Muscle layer of duodenum (tissue), 2 donors: ENCODE measurements at regions not wholly inside any gene's neighbourhood (a gene's known extent, or its start where the extent isn't known, plus 50 kb on each side); places are given as distances from the start of the nearest gene placed in this dataset.

Experiments
- H3K27ac ChIP-seq: one replicate; pipeline ENCODE4 v1.7.0; 2013; ENCODE audit warnings: mild to moderate bottlenecking, low read length
- H3K27me3 ChIP-seq: one replicate; pipeline ENCODE4 v1.7.0; 2013; ENCODE audit warnings: low read depth, mild to moderate bottlenecking, control low read depth, low read length
- H3K36me3 ChIP-seq, 2 donors: one replicate each; pipeline ENCODE4 v1.7.0; 2013; ENCODE audit warnings: low read length in 2 of 2, control low read depth in 1 of 2, mild to moderate bottlenecking in 1 of 2; ENCODE audit not compliant: insufficient read depth in 2 of 2, control insufficient read depth in 1 of 2
- H3K4me1 ChIP-seq, 2 donors: one replicate each; pipeline ENCODE4 v1.7.0; 2013; ENCODE audit warnings: low read length in 2 of 2, mild to moderate bottlenecking in 2 of 2, control low read depth in 1 of 2, moderate library complexity in 1 of 2; ENCODE audit not compliant: insufficient read depth in 2 of 2, control insufficient read depth in 1 of 2
- H3K4me3 ChIP-seq, 2 donors: one replicate each; pipeline ENCODE4 v1.7.0; 2013; ENCODE audit warnings: low read length in 2 of 2, low read depth in 1 of 2, mild to moderate bottlenecking in 1 of 2
- H3K9me3 ChIP-seq, 2 donors: one replicate each; pipeline ENCODE4 v1.7.0; 2013; ENCODE audit warnings: low read length in 2 of 2, control low read depth in 1 of 2, mild to moderate bottlenecking in 1 of 2; ENCODE audit not compliant: control insufficient read depth in 1 of 2
- donor health status: healthy.

GRCh38 chr18:40375837-40376236, 1579.2 kb upstream of the PIK3C3 start:
- H3K9me3 ChIP-seq, result no peaks in the 10 kb centered on the region
- H3K27me3 ChIP-seq, result no peaks in the 10 kb centered on the region
- H3K4me1 ChIP-seq, result no peaks in the 10 kb centered on the region
- no peak overlapping the region for H3K27ac ChIP-seq
- H3K36me3 ChIP-seq, result no peaks in the 10 kb centered on the region
- no peak overlapping the region for H3K4me3 ChIP-seq

GRCh38 chr18:40371673-40372072, 1583.4 kb upstream of the PIK3C3 start:
- H3K27me3 ChIP-seq, result no peaks in the 10 kb centered on the region
- H3K36me3 ChIP-seq, result no peaks in the 10 kb centered on the region
- no peaks in the 10 kb centered on the region for H3K9me3 ChIP-seq
- H3K27ac ChIP-seq, result no peak overlapping the region
- no peak overlapping the region for H3K4me3 ChIP-seq
- H3K4me1 ChIP-seq, result no peaks in the 10 kb centered on the region

GRCh38 chr18:40367576-40367975, 1587.5 kb upstream of the PIK3C3 start:
- no peaks in the 10 kb centered on the region for H3K4me1 ChIP-seq
- H3K27me3 ChIP-seq, result no peaks in the 10 kb centered on the region
- no peak overlapping the region for H3K27ac ChIP-seq
- no peaks in the 10 kb centered on the region for H3K9me3 ChIP-seq
- H3K4me3 ChIP-seq, result no peak overlapping the region
- H3K36me3 ChIP-seq, result no peaks in the 10 kb centered on the region

- Histone ChIP-seq H3K36me3 (no peaks in the 10 kb centered on the region), H3K27ac (no peak overlapping the region), H3K27me3 (no peaks in the 10 kb centered on the region), H3K9me3 (no peaks in the 10 kb centered on the region), H3K4me1 (no peaks in the 10 kb centered on the region), H3K4me3 (no peak overlapping the region)
Measured at GRCh38 chr18:40366521-40366920, 1588.5 kb upstream of the PIK3C3 start.

- no peak overlapping the region for H3K4me3 ChIP-seq
- no peak overlapping the region for H3K27ac ChIP-seq
- no peaks in the 10 kb centered on the region for H3K9me3 ChIP-seq
- H3K4me1 ChIP-seq, result no peaks in the 10 kb centered on the region
- no peaks in the 10 kb centered on the region for H3K27me3 ChIP-seq
- no peaks in the 10 kb centered on the region for H3K36me3 ChIP-seq
Measured at GRCh38 chr18:40365526-40365925, 1589.5 kb upstream of the PIK3C3 start.

- Histone ChIP-seq H3K36me3 (no peaks in the 10 kb centered on the region), H3K4me3 (no peak overlapping the region), H3K9me3 (no peaks in the 10 kb centered on the region), H3K4me1 (no peaks in the 10 kb centered on the region), H3K27me3 (no peaks in the 10 kb centered on the region), H3K27ac (no peak overlapping the region)
Measured at GRCh38 chr18:40360558-40360957, 1594.5 kb upstream of the PIK3C3 start.

- Histone ChIP-seq H3K27ac (no peak overlapping the region), H3K27me3 (no peaks in the 10 kb centered on the region), H3K9me3 (no peaks in the 10 kb centered on the region), H3K4me3 (no peak overlapping the region), H3K36me3 (no peaks in the 10 kb centered on the region), H3K4me1 (no peaks in the 10 kb centered on the region)
Measured at GRCh38 chr18:40357536-40357935, 1597.5 kb upstream of the PIK3C3 start.

GRCh38 chr18:40356168-40356567, 1598.9 kb upstream of the PIK3C3 start:
- H3K9me3 ChIP-seq, result no peaks in the 10 kb centered on the region
- no peaks in the 10 kb centered on the region for H3K36me3 ChIP-seq
- no peak overlapping the region for H3K4me3 ChIP-seq
- no peaks in the 10 kb centered on the region for H3K4me1 ChIP-seq
- H3K27me3 ChIP-seq, result no peaks in the 10 kb centered on the region
- no peak overlapping the region for H3K27ac ChIP-seq

GRCh38 chr18:40355726-40356125, 1599.3 kb upstream of the PIK3C3 start:
- H3K27ac ChIP-seq, result no peak overlapping the region
- H3K36me3 ChIP-seq, result no peaks in the 10 kb centered on the region
- H3K27me3 ChIP-seq, result no peaks in the 10 kb centered on the region
- no peaks in the 10 kb centered on the region for H3K4me1 ChIP-seq
- no peak overlapping the region for H3K4me3 ChIP-seq
- H3K9me3 ChIP-seq, result no peaks in the 10 kb centered on the region

GRCh38 chr18:40348196-40348595, 1606.8 kb upstream of the PIK3C3 start:
- Histone ChIP-seq H3K4me3 (no peak overlapping the region), H3K27ac (no peak overlapping the region), H3K36me3 (no peaks in the 10 kb centered on the region), H3K9me3 (no peaks in the 10 kb centered on the region), H3K27me3 (no peaks in the 10 kb centered on the region), H3K4me1 (no peaks in the 10 kb centered on the region)

GRCh38 chr18:40347261-40347660, 1607.8 kb upstream of the PIK3C3 start:
- H3K36me3 ChIP-seq, result no peaks in the 10 kb centered on the region
- no peaks in the 10 kb centered on the region for H3K4me1 ChIP-seq
- H3K27ac ChIP-seq, result no peak overlapping the region
- no peak overlapping the region for H3K4me3 ChIP-seq
- H3K27me3 ChIP-seq, result no peaks in the 10 kb centered on the region
- no peaks in the 10 kb centered on the region for H3K9me3 ChIP-seq

- Histone ChIP-seq H3K4me1 (no peaks in the 10 kb centered on the region), H3K27me3 (no peaks in the 10 kb centered on the region), H3K36me3 (no peaks in the 10 kb centered on the region), H3K27ac (no peak overlapping the region), H3K4me3 (no peak overlapping the region), H3K9me3 (no peaks in the 10 kb centered on the region)
Measured at GRCh38 chr18:40346146-40346545, 1608.9 kb upstream of the PIK3C3 start.
